HepG2 (cell line): ENCODE measurements at regions not wholly inside any gene's neighbourhood (a gene's known extent, or its start where the extent isn't known, plus 50 kb on each side); places are given as distances from the start of the nearest gene placed in this dataset.

Experiments used
- ATAC-seq: fragments of 200-7000 bp; cut with Tn5 transposase; 3 replicates; pipeline ENCODE4 v1.9.1; 2020; ENCODE audit warnings: mild to moderate bottlenecking, moderate library complexity
- BruUV-seq: library from RNA; stranded (reverse); fragments of 400-500 nt; replicated peaks from 2 replicates; lab custom pipeline; 2021; lab: Mats Ljungman, UMichigan
- CTCF ChIA-PET: fragments of 300-600 bp; formaldehyde crosslinking; extraction: SDS; loops from one replicate; lab custom pipeline; 2021; ENCODE audit warnings: low total read pairs, inconsistent platforms, low intra/inter-chr PET ratio; lab: Yijun Ruan, JAX
- POLR2A ChIA-PET: fragments of 350-600 bp; sonication (Branson Sonifier 250); formaldehyde crosslinking; loops from one replicate; lab custom pipeline; 2020; ENCODE audit warnings: antibody characterized with exemption, inconsistent platforms; lab: Yijun Ruan, JAX
- DNase-seq: peaks from one replicate; pipeline ENCODE4 v3.0.0-alpha.2; 2015; ENCODE audit warnings: low spot score
- FAIRE-seq: peaks from 3 replicates; lab custom pipeline; 2011; peaks lifted over from hg19 to GRCh38; lab: Jason Lieb, UNC
- H2AFZ ChIP-seq: one replicate; pipeline ENCODE4 v1.6.1; 2011; ENCODE audit warnings: low read length, inconsistent platforms
- H3K27ac ChIP-seq: fragments of 300-600 bp; 3 replicates; pipeline ENCODE4 v1.8.0; 2011; ENCODE audit warnings: mixed run types, mild to moderate bottlenecking, mixed read lengths, low read length, inconsistent platforms; ENCODE audit not compliant: insufficient read depth; ENCODE audit errors: extremely low read length
- H3K27me3 ChIP-seq, 2 experiments: fragments of 200-600 bp in 1 of 2; 2 replicates in 1 of 2; 3 replicates in 1 of 2; pipeline versions ENCODE4 v1.6.0 to v1.8.0; 2011; ENCODE audit warnings: low read length in 2 of 2, mild to moderate bottlenecking in 2 of 2, moderate library complexity in 2 of 2, inconsistent platforms in 1 of 2; ENCODE audit not compliant: insufficient read depth in 2 of 2, control insufficient read depth in 1 of 2
- H3K36me3 ChIP-seq, 2 experiments: fragments of 200-600 bp in 1 of 2; replicated peaks in 1 of 2; 2 replicates in 1 of 2; 3 replicates in 1 of 2; pipeline versions ENCODE4 v1.5.1 to v1.8.0; 2011; ENCODE audit warnings: low read length in 2 of 2, inconsistent platforms in 1 of 2; ENCODE audit not compliant: insufficient read depth in 2 of 2, control insufficient read depth in 1 of 2
- H3K4me1 ChIP-seq: 2 replicates; pipeline ENCODE4 v1.5.1; 2012; ENCODE audit warnings: low read length, inconsistent platforms; ENCODE audit not compliant: insufficient read depth
- H3K4me2 ChIP-seq: 2 replicates; pipeline ENCODE4 v1.6.0; 2011; ENCODE audit warnings: low read depth, low read length, inconsistent platforms
- H3K4me3 ChIP-seq, 3 experiments: fragments of 200-600 bp in 1 of 3; sonication (generic), shearing (Covaris generic) in 1 of 3; replicated peaks in 1 of 3; 2 replicates each; pipeline ENCODE4 v1.5.1; 2011 to 2016; ENCODE audit warnings: low read length in 3 of 3, inconsistent platforms in 2 of 3, low read depth in 2 of 3, mild to moderate bottlenecking in 2 of 3, control low read depth in 1 of 3, mixed read lengths in 1 of 3; ENCODE audit not compliant: insufficient read depth in 1 of 3
- H3K79me2 ChIP-seq: one replicate; pipeline ENCODE4 v1.6.1; 2011; ENCODE audit warnings: low read length, inconsistent platforms; ENCODE audit not compliant: insufficient read depth
- H3K9ac ChIP-seq: 2 replicates; pipeline ENCODE4 v1.6.0; 2011; ENCODE audit warnings: mild to moderate bottlenecking, low read depth, low read length, inconsistent platforms; ENCODE audit not compliant: insufficient read depth
- H3K9me3 ChIP-seq: 2 replicates; pipeline ENCODE4 v1.5.1; 2012; ENCODE audit warnings: mild to moderate bottlenecking, low read length
- H4K20me1 ChIP-seq: 2 replicates; pipeline ENCODE4 v1.6.0; 2011; ENCODE audit warnings: inconsistent platforms, mild to moderate bottlenecking, low read length, moderate library complexity; ENCODE audit not compliant: insufficient read depth
- GABPB1 ChIP-seq: IDR thresholded peaks from 2 replicates; pipeline ENCODE4 v1.6.1; 2016; ENCODE audit warnings: mild to moderate bottlenecking, missing genetic modification reagents, moderate library complexity, missing compliant biosample characterization
- GLI4 ChIP-seq: sonication (generic); formaldehyde crosslinking; IDR thresholded peaks from 2 replicates; pipeline ENCODE4 v1.5.1; 2020; ENCODE audit warnings: missing genetic modification reagents, mild to moderate bottlenecking, moderate library complexity, borderline replicate concordance
- KLF12 ChIP-seq: sonication (generic); formaldehyde crosslinking; IDR thresholded peaks from 2 replicates; pipeline ENCODE4 v1.4.0; 2020; ENCODE audit warnings: missing genetic modification reagents, borderline replicate concordance
- MTF1 ChIP-seq: sonication (generic); formaldehyde crosslinking; IDR thresholded peaks from 2 replicates; pipeline ENCODE4 v1.5.0; 2020; ENCODE audit warnings: missing genetic modification reagents
- NR3C1 ChIP-seq: sonication (generic); formaldehyde crosslinking; IDR thresholded peaks from 2 replicates; pipeline ENCODE4 v1.4.0; 2020; ENCODE audit warnings: missing genetic modification reagents
- PAF1 ChIP-seq: IDR thresholded peaks from 2 replicates; pipeline ENCODE4 v1.6.1; 2016; ENCODE audit warnings: missing genetic modification reagents, missing compliant biosample characterization
- PRDM15 ChIP-seq: sonication (generic); formaldehyde crosslinking; IDR thresholded peaks from 2 replicates; pipeline ENCODE4 v1.4.0; 2020; ENCODE audit warnings: missing genetic modification reagents
- PTBP1 ChIP-seq: fragments of 200-400 bp; formaldehyde crosslinking; IDR thresholded peaks from 2 replicates; pipeline ENCODE4 v1.6.1; 2018; ENCODE audit warnings: low read length, low read depth; ENCODE audit not compliant: poor library complexity, severe bottlenecking
- TFE3 ChIP-seq: IDR thresholded peaks from 2 replicates; pipeline ENCODE4 v1.6.1; 2016
- ZNF296 ChIP-seq: sonication (generic); formaldehyde crosslinking; conservative IDR thresholded peaks from 2 replicates; pipeline ENCODE4 v1.5.0; 2020; ENCODE audit warnings: mild to moderate bottlenecking, missing genetic modification reagents
- ZSCAN5A ChIP-seq: sonication (generic); formaldehyde crosslinking; IDR thresholded peaks from 2 replicates; pipeline ENCODE4 v1.8.0; 2022; ENCODE audit warnings: mild to moderate bottlenecking, missing genetic modification reagents, borderline replicate concordance
- WGBS: methylation state at CpG from one replicate; pipeline ENCODE4 v1.1.6; 2017; ENCODE audit warnings: low lambda C conversion rate; 5-methylcytosine and 5-hydroxymethylcytosine counted together
- in situ Hi-C: cut with HindIII; loops from 2 replicates; pipeline ENCODE4 v1.10.0; 2017; ENCODE audit warnings: low pct_unique_long_range_greater_than_20kb; ENCODE audit not compliant: extremely low pct_ligation_motif_present
- intact Hi-C: fragments of 100-400 bp; cut with micrococcal nuclease; formaldehyde crosslinking; loops from one replicate; pipeline ENCODE4 v1.10.0; 2022; ENCODE audit not compliant: unreplicated experiment

GRCh38 chr7:68314208-68314607, 1284.1 kb upstream of the AUTS2 start:
- H3K4me2 ChIP-seq, result no peak overlapping the region
- no TSS peak for BruUV-seq

More at GRCh38 chr7:68314208-68314607, 1284.1 kb upstream of the AUTS2 start:
- FAIRE-seq (no peak), ATAC-seq (no peak), DNase-seq (no peak)
- Histone ChIP-seq H3K9me3 (peaks cover 14% of the 10 kb centered on the region), H3K27me3 (no peaks in the 10 kb centered on the region), H3K79me2 (no peaks in the 10 kb centered on the region), H4K20me1 (no peaks in the 10 kb centered on the region), H3K4me1 (no peaks in the 10 kb centered on the region), H3K4me3 (no peak overlapping the region), H2AFZ (no peak overlapping the region), H3K36me3 (no peaks in the 10 kb centered on the region), H3K27ac (no peak overlapping the region), H3K9ac (no peak overlapping the region)
- WGBS, result 19% methylated on average over 7 of the region's 8 CpGs
- intact Hi-C loops (no loop called here), in situ Hi-C loops (no loop called here)
- TF ChIP-seq TFE3 (CRISPR knock-in tag) (no peak), GLI4 (CRISPR knock-in tag) (no peak), ZNF296 (CRISPR knock-in tag) (no peak), PTBP1 (no peak), MTF1 (no peak), KLF12 (CRISPR knock-in tag) (no peak), PAF1 (CRISPR knock-in tag) (no peak), PRDM15 (CRISPR knock-in tag) (no peak), ZSCAN5A (CRISPR knock-in tag) (no peak), NR3C1 (CRISPR knock-in tag) (no peak), GABPB1 (CRISPR knock-in tag) (no peak)
- ChIA-PET CTCF (no interaction called here), POLR2A (no interaction called here)
